DND-41 (cell line): ENCODE measurements at regions not wholly inside any gene's neighbourhood (a gene's known extent, or its start where the extent isn't known, plus 50 kb on each side); places are given as distances from the start of the nearest gene placed in this dataset.

Experiments
- EZH2 ChIP-seq: IDR thresholded peaks from 3 replicates; pipeline ENCODE4 v1.6.1; 2012; ENCODE audit warnings: borderline replicate concordance, low read depth, mild to moderate bottlenecking, moderate library complexity, low read length, inconsistent platforms; ENCODE audit not compliant: severe bottlenecking
- TF ChIP-seq, protein P1 (sequence below): IDR thresholded peaks from 2 replicates; pipeline ENCODE4 v1.5.1; 2012; ENCODE audit warnings: borderline replicate concordance, low read length, moderate library complexity, mild to moderate bottlenecking; ENCODE audit not compliant: poor library complexity, severe bottlenecking; ENCODE audit errors: extremely low read depth

DNA sequence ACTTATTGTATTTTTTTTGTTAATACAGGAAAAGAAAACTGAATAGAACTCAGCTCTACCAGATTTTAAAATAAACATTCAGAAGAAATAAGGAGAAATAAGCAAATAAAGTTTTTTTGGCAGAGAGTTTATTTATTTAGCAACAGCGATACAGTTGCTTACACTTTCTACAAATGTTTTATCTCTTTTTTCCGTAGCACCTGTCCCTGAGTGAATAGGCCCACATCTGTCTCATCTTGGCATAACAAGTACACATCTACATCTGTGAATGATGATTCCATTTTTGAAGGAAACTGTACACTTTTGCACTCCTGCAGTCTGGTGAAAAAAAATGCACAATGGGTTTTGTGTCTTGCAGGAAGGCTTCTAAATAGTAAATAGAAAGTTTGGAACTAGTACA, 783.6 kb upstream of the ZEB2 start:
- TF ChIP-seq, protein P1, sequence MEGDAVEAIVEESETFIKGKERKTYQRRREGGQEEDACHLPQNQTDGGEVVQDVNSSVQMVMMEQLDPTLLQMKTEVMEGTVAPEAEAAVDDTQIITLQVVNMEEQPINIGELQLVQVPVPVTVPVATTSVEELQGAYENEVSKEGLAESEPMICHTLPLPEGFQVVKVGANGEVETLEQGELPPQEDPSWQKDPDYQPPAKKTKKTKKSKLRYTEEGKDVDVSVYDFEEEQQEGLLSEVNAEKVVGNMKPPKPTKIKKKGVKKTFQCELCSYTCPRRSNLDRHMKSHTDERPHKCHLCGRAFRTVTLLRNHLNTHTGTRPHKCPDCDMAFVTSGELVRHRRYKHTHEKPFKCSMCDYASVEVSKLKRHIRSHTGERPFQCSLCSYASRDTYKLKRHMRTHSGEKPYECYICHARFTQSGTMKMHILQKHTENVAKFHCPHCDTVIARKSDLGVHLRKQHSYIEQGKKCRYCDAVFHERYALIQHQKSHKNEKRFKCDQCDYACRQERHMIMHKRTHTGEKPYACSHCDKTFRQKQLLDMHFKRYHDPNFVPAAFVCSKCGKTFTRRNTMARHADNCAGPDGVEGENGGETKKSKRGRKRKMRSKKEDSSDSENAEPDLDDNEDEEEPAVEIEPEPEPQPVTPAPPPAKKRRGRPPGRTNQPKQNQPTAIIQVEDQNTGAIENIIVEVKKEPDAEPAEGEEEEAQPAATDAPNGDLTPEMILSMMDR: no peak
- no peak for TF ChIP-seq EZH2
